IMR-90 (cell line): ENCODE measurements at regions not wholly inside any gene's neighbourhood (a gene's known extent, or its start where the extent isn't known, plus 50 kb on each side); places are given as distances from the start of the nearest gene placed in this dataset.

Source experiments
- ATAC-seq: fragments of 200-7000 bp; cut with Tn5 transposase; 2 replicates; pipeline ENCODE4 v1.9.1; 2020; ENCODE audit warnings: low read depth, mild to moderate bottlenecking, moderate library complexity
- BruUV-seq: library from RNA; stranded (reverse); fragments of 400-500 nt; replicated peaks from 2 replicates; lab custom pipeline; 2021; lab: Mats Ljungman, UMichigan
- CTCF ChIA-PET: fragments of 300-600 bp; formaldehyde crosslinking; extraction: SDS; loops from one replicate; lab custom pipeline; 2021; ENCODE audit warnings: antibody characterized with exemption; lab: Yijun Ruan, JAX
- POLR2A ChIA-PET: fragments of 300-600 bp; sonication (Branson Sonifier 250); formaldehyde crosslinking; loops from one replicate; lab custom pipeline; 2022; ENCODE audit warnings: antibody characterized with exemption; ENCODE audit not compliant: unreplicated experiment; lab: Charles Lee
- DNase-seq: peaks from one replicate; pipeline ENCODE4 v3.0.0; 2013
- H2AFZ ChIP-seq: replicated peaks from 2 replicates; pipeline ENCODE3; 2013; ENCODE audit warnings: low read length, mild to moderate bottlenecking; ENCODE audit not compliant: poor library complexity
- H2AK5ac ChIP-seq: 2 replicates; pipeline ENCODE4 v1.6.1; 2013; ENCODE audit warnings: low read depth, low read length, inconsistent platforms
- H2AK9ac ChIP-seq: replicated peaks from 2 replicates; pipeline ENCODE3; 2013; ENCODE audit warnings: mild to moderate bottlenecking, low read depth, low read length, moderate library complexity; ENCODE audit not compliant: poor library complexity
- H2BK120ac ChIP-seq: 2 replicates; pipeline ENCODE4 v1.6.1; 2013; ENCODE audit warnings: low read depth, low read length, inconsistent platforms
- H2BK15ac ChIP-seq: 3 replicates; pipeline ENCODE4 v1.6.1; 2013; ENCODE audit warnings: low read depth, low read length, inconsistent platforms
- H2BK20ac ChIP-seq: 2 replicates; pipeline ENCODE4 v1.6.1; 2013; ENCODE audit warnings: low read depth, mild to moderate bottlenecking, inconsistent platforms, low read length, moderate library complexity
- H2BK5ac ChIP-seq: 2 replicates; pipeline ENCODE4 v1.6.1; 2013; ENCODE audit warnings: mild to moderate bottlenecking, low read depth, low read length, inconsistent platforms; ENCODE audit not compliant: poor library complexity, severe bottlenecking
- H3K14ac ChIP-seq: replicated peaks from 2 replicates; pipeline ENCODE4 v1.6.1; 2013; ENCODE audit warnings: low read depth, low read length, inconsistent platforms
- H3K18ac ChIP-seq: 2 replicates; pipeline ENCODE4 v1.6.1; 2013; ENCODE audit warnings: low read depth, low read length, control low read depth
- H3K23ac ChIP-seq: 2 replicates; pipeline ENCODE4 v1.6.1; 2013; ENCODE audit warnings: low read depth, low read length, inconsistent platforms
- H3K27ac ChIP-seq: 2 replicates; pipeline ENCODE4 v1.5.1; 2013; ENCODE audit warnings: mild to moderate bottlenecking, control low read depth, low read length; ENCODE audit not compliant: insufficient read depth
- H3K27me3 ChIP-seq: 2 replicates; pipeline ENCODE4 v1.6.1; 2013; ENCODE audit warnings: low read length; ENCODE audit not compliant: control insufficient read depth, insufficient read depth
- H3K36me3 ChIP-seq: 2 replicates; pipeline ENCODE4 v1.6.1; 2013; ENCODE audit warnings: low read length, mixed read lengths; ENCODE audit not compliant: control insufficient read depth, insufficient read depth
- H3K4ac ChIP-seq: 2 replicates; pipeline ENCODE4 v1.6.1; 2013; ENCODE audit warnings: low read depth, low read length, inconsistent platforms
- H3K4me1 ChIP-seq: 2 replicates; pipeline ENCODE4 v1.6.1; 2013; ENCODE audit warnings: low read length, mixed read lengths; ENCODE audit not compliant: control insufficient read depth, insufficient read depth
- H3K4me2 ChIP-seq: 2 replicates; pipeline ENCODE4 v1.6.1; 2013; ENCODE audit warnings: low read depth, mild to moderate bottlenecking, control low read depth, low read length, moderate library complexity
- H3K4me3 ChIP-seq: 2 replicates; pipeline ENCODE4 v1.5.1; 2013; ENCODE audit warnings: low read depth, mild to moderate bottlenecking, control low read depth, low read length, moderate library complexity; ENCODE audit not compliant: insufficient read depth
- H3K56ac ChIP-seq: 2 replicates; pipeline ENCODE4 v1.6.1; 2013; ENCODE audit warnings: low read length, inconsistent platforms; ENCODE audit not compliant: insufficient read depth; ENCODE audit errors: extremely low read depth
- H3K79me1 ChIP-seq, 2 experiments: 2 replicates each; pipeline ENCODE4 v1.6.1; 2013; ENCODE audit warnings: low read length in 2 of 2, inconsistent platforms in 1 of 2, low read depth in 1 of 2
- H3K9ac ChIP-seq: 2 replicates; pipeline ENCODE4 v1.6.1; 2013; ENCODE audit warnings: low read depth, low read length, control low read depth
- H3K9me1 ChIP-seq: 2 replicates; pipeline ENCODE4 v1.6.1; 2013; ENCODE audit warnings: low read length, inconsistent platforms; ENCODE audit not compliant: insufficient read depth
- H3K9me3 ChIP-seq: 2 replicates; pipeline ENCODE4 v1.6.1; 2013; ENCODE audit warnings: low read length; ENCODE audit not compliant: control insufficient read depth, insufficient read depth
- H4K20me1 ChIP-seq: 2 replicates; pipeline ENCODE4 v1.6.1; 2013; ENCODE audit warnings: low read length, inconsistent platforms; ENCODE audit not compliant: insufficient read depth
- H4K5ac ChIP-seq: 2 replicates; pipeline ENCODE4 v1.6.1; 2013; ENCODE audit warnings: mild to moderate bottlenecking, low read depth, low read length, control low read depth
- H4K8ac ChIP-seq, 2 experiments: 2 replicates each; pipeline ENCODE4 v1.6.1; 2013; ENCODE audit warnings: low read depth in 2 of 2, low read length in 2 of 2, control low read depth in 1 of 2, inconsistent platforms in 1 of 2
- H4K91ac ChIP-seq: 2 replicates; pipeline ENCODE4 v1.6.1; 2013; ENCODE audit warnings: low read depth, low read length, inconsistent platforms; ENCODE audit not compliant: insufficient read depth
- BHLHE40 ChIP-seq: fragments of 150-350 bp; IDR thresholded peaks from 2 replicates; pipeline ENCODE4 v1.6.1; 2016; ENCODE audit warnings: mild to moderate bottlenecking, low read depth, low read length
- CEBPB ChIP-seq: IDR thresholded peaks from 2 replicates; pipeline ENCODE4 v1.6.1; 2012; ENCODE audit warnings: low read depth, low read length, improper control_type of control experiment
- CHD1 ChIP-seq: IDR thresholded peaks from 2 replicates; pipeline ENCODE4 v1.6.1; 2012; ENCODE audit warnings: low read depth, low read length, improper control_type of control experiment
- FOS ChIP-seq: fragments of 150-350 bp; IDR thresholded peaks from 2 replicates; pipeline ENCODE4 v1.6.1; 2016; ENCODE audit warnings: low read depth, low read length
- MAFK ChIP-seq: IDR thresholded peaks from 2 replicates; pipeline ENCODE4 v1.6.1; 2012; ENCODE audit warnings: low read depth, low read length, improper control_type of control experiment
- MAZ ChIP-seq: IDR thresholded peaks from 2 replicates; pipeline ENCODE4 v1.6.1; 2012; ENCODE audit warnings: low read depth, mild to moderate bottlenecking, low read length, improper control_type of control experiment, moderate library complexity, borderline replicate concordance
- MXI1 ChIP-seq: IDR thresholded peaks from 2 replicates; pipeline ENCODE4 v1.6.1; 2012; ENCODE audit warnings: low read depth, mild to moderate bottlenecking, low read length, moderate library complexity, borderline replicate concordance
- NFE2L2 ChIP-seq: fragments of 150-350 bp; IDR thresholded peaks from 2 replicates; pipeline ENCODE4 v1.6.1; 2016; ENCODE audit warnings: low read depth, mild to moderate bottlenecking, low read length
- POLR2A ChIP-seq: IDR thresholded peaks from 2 replicates; pipeline ENCODE4 v1.6.1; 2012; ENCODE audit warnings: mild to moderate bottlenecking, low read depth, low read length
- RAD21 ChIP-seq: IDR thresholded peaks from 2 replicates; pipeline ENCODE4 v1.6.1; 2012; ENCODE audit warnings: low read length, improper control_type of control experiment
- RCOR1 ChIP-seq: IDR thresholded peaks from 2 replicates; pipeline ENCODE4 v1.6.1; 2012; ENCODE audit warnings: mild to moderate bottlenecking, low read length, improper control_type of control experiment; ENCODE audit not compliant: insufficient replicate concordance
- RFX5 ChIP-seq: IDR thresholded peaks from 2 replicates; pipeline ENCODE4 v1.8.0; 2012; ENCODE audit warnings: low read depth, mild to moderate bottlenecking, low read length, moderate library complexity
- SMC3 ChIP-seq: fragments of 150-350 bp; IDR thresholded peaks from 2 replicates; pipeline ENCODE4 v1.6.1; 2016; ENCODE audit warnings: low read depth, mild to moderate bottlenecking, antibody characterized with exemption, low read length, moderate library complexity
- dilution Hi-C: fragments of 300-500 bp; cut with HindIII; formaldehyde crosslinking; loops from one replicate; pipeline ENCODE4 v1.14.3; 2018; ENCODE audit warnings: low sequenced_read_pairs; ENCODE audit not compliant: unreplicated experiment
- in situ Hi-C: fragments of 300-500 bp; cut with MboI; formaldehyde crosslinking; loops from 3 replicates; pipeline ENCODE4 v1.14.3; 2019; ENCODE audit warnings: low sequenced_read_pairs, inconsistent platforms, mixed read lengths
- intact Hi-C: fragments of 100-400 bp; cut with micrococcal nuclease; formaldehyde crosslinking; loops from 2 replicates; pipeline ENCODE4 v1.10.0; 2022
- TF ChIP-seq, protein P1 (sequence below): fragments of 150-350 bp; IDR thresholded peaks from 2 replicates; pipeline ENCODE4 v1.6.1; 2016; ENCODE audit warnings: low read depth, mild to moderate bottlenecking, low read length, moderate library complexity, borderline replicate concordance
- TF ChIP-seq, protein P2 (sequence below): fragments of 150-350 bp; IDR thresholded peaks from 2 replicates; pipeline ENCODE4 v1.6.1; 2017; ENCODE audit warnings: mild to moderate bottlenecking, antibody characterized with exemption, low read length, low read depth
- TF ChIP-seq, protein P3 (sequence below): conservative IDR thresholded peaks from 2 replicates; pipeline ENCODE4 v1.5.1; 2012; ENCODE audit warnings: mild to moderate bottlenecking, low read depth, low read length, improper control_type of control experiment

DNA sequence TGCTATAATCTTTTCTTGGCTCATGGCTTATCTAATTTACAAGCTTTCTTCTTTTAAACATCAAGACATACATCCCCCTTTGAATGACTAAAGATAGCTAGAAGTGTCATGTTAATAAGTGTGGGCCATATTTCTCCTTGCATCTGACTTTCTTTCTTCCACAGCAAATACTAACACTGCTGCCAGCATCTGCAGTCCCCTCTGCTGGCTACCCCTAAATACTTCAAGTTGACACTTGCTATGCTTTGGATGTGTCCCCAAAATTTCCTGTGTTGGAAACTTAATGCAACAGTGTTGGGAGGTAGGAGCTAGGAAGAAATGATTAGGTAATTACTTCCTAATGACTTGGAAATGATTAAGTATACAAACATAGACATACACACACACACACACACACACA is 459.0 kb upstream of the ST8SIA4 start:
- no peak overlapping the region for H2BK120ac ChIP-seq
- in situ Hi-C loops (no loop called here), dilution Hi-C loops (no loop called here)

More for the DNA sequence above, 459.0 kb upstream of the ST8SIA4 start:
- Histone ChIP-seq H2BK15ac (no peak overlapping the region), H3K4me1 (no peaks in the 10 kb centered on the region), H4K20me1 (no peaks in the 10 kb centered on the region), H2BK20ac (no peak overlapping the region), H3K9ac (no peak overlapping the region), H2AK9ac (no peak overlapping the region), H3K18ac (no peak overlapping the region), H2AK5ac (no peak overlapping the region), H3K9me3 (no peaks in the 10 kb centered on the region), H3K27me3 (no peaks in the 10 kb centered on the region), H3K56ac (no peak overlapping the region), H3K9me1 (no peaks in the 10 kb centered on the region), H2AFZ (no peak overlapping the region), H4K5ac (no peak overlapping the region), H3K79me1 (no peaks in the 10 kb centered on the region), H3K27ac (no peak overlapping the region), H4K91ac (no peak overlapping the region), H3K36me3 (no peaks in the 10 kb centered on the region), H3K14ac (no peak overlapping the region), H3K4ac (no peak overlapping the region), H4K8ac (no peak overlapping the region), H3K4me3 (no peak overlapping the region), H2BK5ac (no peak overlapping the region), H3K23ac (no peak overlapping the region), H3K4me2 (no peak overlapping the region)
- ChIA-PET POLR2A (no interaction called here), CTCF (no interaction called here)
- intact Hi-C loops, result no loop called here
- TF ChIP-seq MAZ, result no peak
- TF ChIP-seq, protein P1, sequence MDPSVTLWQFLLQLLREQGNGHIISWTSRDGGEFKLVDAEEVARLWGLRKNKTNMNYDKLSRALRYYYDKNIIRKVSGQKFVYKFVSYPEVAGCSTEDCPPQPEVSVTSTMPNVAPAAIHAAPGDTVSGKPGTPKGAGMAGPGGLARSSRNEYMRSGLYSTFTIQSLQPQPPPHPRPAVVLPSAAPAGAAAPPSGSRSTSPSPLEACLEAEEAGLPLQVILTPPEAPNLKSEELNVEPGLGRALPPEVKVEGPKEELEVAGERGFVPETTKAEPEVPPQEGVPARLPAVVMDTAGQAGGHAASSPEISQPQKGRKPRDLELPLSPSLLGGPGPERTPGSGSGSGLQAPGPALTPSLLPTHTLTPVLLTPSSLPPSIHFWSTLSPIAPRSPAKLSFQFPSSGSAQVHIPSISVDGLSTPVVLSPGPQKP, result no peak
- TF ChIP-seq, protein P2, sequence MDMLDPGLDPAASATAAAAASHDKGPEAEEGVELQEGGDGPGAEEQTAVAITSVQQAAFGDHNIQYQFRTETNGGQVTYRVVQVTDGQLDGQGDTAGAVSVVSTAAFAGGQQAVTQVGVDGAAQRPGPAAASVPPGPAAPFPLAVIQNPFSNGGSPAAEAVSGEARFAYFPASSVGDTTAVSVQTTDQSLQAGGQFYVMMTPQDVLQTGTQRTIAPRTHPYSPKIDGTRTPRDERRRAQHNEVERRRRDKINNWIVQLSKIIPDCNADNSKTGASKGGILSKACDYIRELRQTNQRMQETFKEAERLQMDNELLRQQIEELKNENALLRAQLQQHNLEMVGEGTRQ, result no peak
- TF ChIP-seq NFE2L2, result no peak
- no peak for TF ChIP-seq RCOR1
- no peak for TF ChIP-seq SMC3
- TF ChIP-seq RFX5, result no peak
- TF ChIP-seq MXI1, result no peak
- no peak for TF ChIP-seq POLR2A
- no peak for TF ChIP-seq MAFK
- no peak for TF ChIP-seq FOS
- TF ChIP-seq BHLHE40, result no peak
- no peak for TF ChIP-seq RAD21
- TF ChIP-seq CEBPB, result no peak
- TF ChIP-seq, protein P3, sequence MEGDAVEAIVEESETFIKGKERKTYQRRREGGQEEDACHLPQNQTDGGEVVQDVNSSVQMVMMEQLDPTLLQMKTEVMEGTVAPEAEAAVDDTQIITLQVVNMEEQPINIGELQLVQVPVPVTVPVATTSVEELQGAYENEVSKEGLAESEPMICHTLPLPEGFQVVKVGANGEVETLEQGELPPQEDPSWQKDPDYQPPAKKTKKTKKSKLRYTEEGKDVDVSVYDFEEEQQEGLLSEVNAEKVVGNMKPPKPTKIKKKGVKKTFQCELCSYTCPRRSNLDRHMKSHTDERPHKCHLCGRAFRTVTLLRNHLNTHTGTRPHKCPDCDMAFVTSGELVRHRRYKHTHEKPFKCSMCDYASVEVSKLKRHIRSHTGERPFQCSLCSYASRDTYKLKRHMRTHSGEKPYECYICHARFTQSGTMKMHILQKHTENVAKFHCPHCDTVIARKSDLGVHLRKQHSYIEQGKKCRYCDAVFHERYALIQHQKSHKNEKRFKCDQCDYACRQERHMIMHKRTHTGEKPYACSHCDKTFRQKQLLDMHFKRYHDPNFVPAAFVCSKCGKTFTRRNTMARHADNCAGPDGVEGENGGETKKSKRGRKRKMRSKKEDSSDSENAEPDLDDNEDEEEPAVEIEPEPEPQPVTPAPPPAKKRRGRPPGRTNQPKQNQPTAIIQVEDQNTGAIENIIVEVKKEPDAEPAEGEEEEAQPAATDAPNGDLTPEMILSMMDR, result no peak
- TF ChIP-seq CHD1, result no peak
- BruUV-seq, result no TSS peak
- no peak for DNase-seq
- ATAC-seq, result no peak
